ENCODE measurements at regions not wholly inside any gene's neighbourhood (a gene's known extent, or its start where the extent isn't known, plus 50 kb on each side); places are given as distances from the start of the nearest gene placed in this dataset.
A peak's percentile ranks its signal among the peaks of the same experiment; 100 is the strongest.
"Not testable (repeated sequence)": the region's sequence is repeated elsewhere in the genome, so short reads cannot be mapped to it uniquely, and the experiment has no call there.

- WGBS: 82% methylated on average over 21 of the region's 21 CpGs
- H3K27me3 ChIP-seq (ENCODE audit: control insufficient read depth, insufficient read depth): no peaks in the 10 kb centered on the region
- intact Hi-C loops (cut with DNase I): no loop called here
- H3K27ac ChIP-seq (ENCODE audit: low read length): no peak overlapping the region
- ATAC-seq: no peak
- no peaks in the 10 kb centered on the region for H3K4me1 ChIP-seq (ENCODE audit: control insufficient read depth, insufficient read depth, low read length)
- DNase-seq: no peak
- no peak overlapping the region for H3K4me3 ChIP-seq (ENCODE audit: low read length)
- peaks cover 13% of the 10 kb centered on the region for H3K9me3 ChIP-seq (ENCODE audit: control insufficient read depth, low read length)
Observed at GRCh38 chr5:1720396-1721110, 79.1 kb downstream of the MRPL36 start.

DNA sequence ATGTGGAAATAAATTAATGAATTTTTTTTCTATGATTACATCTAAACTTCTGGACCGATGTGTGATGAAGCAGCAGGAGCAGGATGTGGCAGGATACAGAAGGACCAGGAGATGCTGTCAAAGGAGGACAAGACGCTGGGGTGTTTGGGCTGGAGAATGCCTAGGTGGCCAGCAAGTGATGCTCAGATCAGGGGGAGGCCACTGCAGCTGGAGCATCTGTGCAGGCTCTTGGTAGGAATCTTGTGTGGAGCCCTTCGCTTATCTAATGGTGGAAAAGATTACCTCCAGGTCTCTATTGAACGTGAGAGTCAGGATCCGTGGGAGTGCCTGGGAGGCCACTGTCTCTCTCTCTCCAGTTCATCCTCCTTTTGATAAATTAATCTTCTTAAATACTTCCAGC lies 79.8 kb downstream of the MRPL36 start:
- 75% methylated on average over 5 of the region's 5 CpGs for WGBS
- H3K9me3 ChIP-seq (ENCODE audit: control insufficient read depth, low read length): peaks cover 13% of the 10 kb centered on the region
- H3K27ac ChIP-seq (ENCODE audit: low read length): no peak overlapping the region
- DNase-seq (no peak), ATAC-seq (no peak)
- intact Hi-C loops (cut with DNase I): no loop called here
- H3K4me3 ChIP-seq (ENCODE audit: low read length): no peak overlapping the region
- H3K27me3 ChIP-seq (ENCODE audit: control insufficient read depth, insufficient read depth): no peaks in the 10 kb centered on the region
- no peaks in the 10 kb centered on the region for H3K4me1 ChIP-seq (ENCODE audit: control insufficient read depth, insufficient read depth, low read length)

GRCh38 chr5:1718669-1719068 lies 81.0 kb downstream of the MRPL36 start:
- WGBS: 72% methylated on average over 3 of the region's 3 CpGs

GRCh38 chr5:1710091-1710490 lies 89.5 kb downstream of the MRPL36 start:
- WGBS: 11% methylated on average over 18 of the region's 21 CpGs

More at GRCh38 chr5:1718669-1719068, 81.0 kb downstream of the MRPL36 start:
- Histone ChIP-seq H3K4me3 (ENCODE audit: low read length) (no peak overlapping the region), H3K27ac (ENCODE audit: low read length) (no peak overlapping the region), H3K27me3 (ENCODE audit: control insufficient read depth, insufficient read depth) (no peaks in the 10 kb centered on the region), H3K4me1 (ENCODE audit: control insufficient read depth, insufficient read depth, low read length) (no peaks in the 10 kb centered on the region), H3K9me3 (ENCODE audit: control insufficient read depth, low read length) (peaks cover 13% of the 10 kb centered on the region)
- intact Hi-C loops (cut with DNase I): no loop called here
- DNase-seq (no peak), ATAC-seq (no peak)

GRCh38 chr5:1709171-1709803 lies 90.3 kb downstream of the MRPL36 start:
- Histone ChIP-seq H3K27ac (ENCODE audit: low read length) (no peak overlapping the region), H3K27me3 (ENCODE audit: control insufficient read depth, insufficient read depth) (no peaks in the 10 kb centered on the region), H3K4me1 (ENCODE audit: control insufficient read depth, insufficient read depth, low read length) (no peaks in the 10 kb centered on the region), H3K9me3 (ENCODE audit: control insufficient read depth, low read length) (no peaks in the 10 kb centered on the region), H3K4me3 (ENCODE audit: low read length) (no peak overlapping the region)
- DNase-seq: no peak
- WGBS: 37% methylated on average over 16 of the region's 16 CpGs
- ATAC-seq: no peak
- intact Hi-C loops (cut with DNase I): no loop called here

More at GRCh38 chr5:1710091-1710490, 89.5 kb downstream of the MRPL36 start:
- intact Hi-C loops (cut with DNase I); H3K9me3 ChIP-seq (ENCODE audit: control insufficient read depth, low read length); H3K27me3 ChIP-seq (ENCODE audit: control insufficient read depth, insufficient read depth); H3K4me3 ChIP-seq (ENCODE audit: low read length); DNase-seq; H3K27ac ChIP-seq (ENCODE audit: low read length); ATAC-seq; H3K4me1 ChIP-seq (ENCODE audit: control insufficient read depth, insufficient read depth, low read length): not testable (repeated sequence)

- intact Hi-C loops (cut with DNase I): no loop called here
- Histone ChIP-seq H3K4me3 (ENCODE audit: low read length) (no peak overlapping the region), H3K4me1 (ENCODE audit: control insufficient read depth, insufficient read depth, low read length) (no peaks in the 10 kb centered on the region), H3K27ac (ENCODE audit: low read length) (no peak overlapping the region), H3K27me3 (ENCODE audit: control insufficient read depth, insufficient read depth) (no peaks in the 10 kb centered on the region), H3K9me3 (ENCODE audit: control insufficient read depth, low read length) (no peaks in the 10 kb centered on the region)
- ATAC-seq (no peak), DNase-seq (peak in 1 of 3 donors; percentile 23)
- 48% methylated on average over 7 of the region's 7 CpGs for WGBS
Observed at GRCh38 chr5:1708592-1709141, 91.0 kb downstream of the MRPL36 start.

DNA sequence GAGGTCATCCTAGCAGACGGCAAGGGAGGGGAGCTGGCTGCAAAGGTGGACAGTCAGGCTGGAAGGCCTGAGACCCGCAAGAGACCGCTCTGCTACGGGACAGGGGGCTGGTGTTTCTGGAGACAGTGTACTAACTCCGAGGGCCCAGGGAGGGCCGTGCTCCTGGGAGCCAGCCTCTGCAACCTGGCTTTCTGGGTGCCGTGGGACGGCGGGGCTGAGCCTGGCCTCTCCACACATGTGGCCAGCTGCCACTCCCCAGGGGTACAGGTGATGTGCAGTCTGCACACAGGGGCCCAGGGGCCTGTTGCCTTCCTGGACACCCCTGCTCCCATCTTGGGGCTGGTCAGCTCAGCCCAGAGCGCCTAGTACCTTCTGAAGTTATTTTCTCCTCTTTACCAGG lies 92.2 kb downstream of the MRPL36 start:
- Histone ChIP-seq H3K4me3 (ENCODE audit: low read length) (no peak overlapping the region), H3K4me1 (ENCODE audit: control insufficient read depth, insufficient read depth, low read length) (no peaks in the 10 kb centered on the region), H3K27me3 (ENCODE audit: control insufficient read depth, insufficient read depth) (no peaks in the 10 kb centered on the region), H3K27ac (ENCODE audit: low read length) (no peak overlapping the region), H3K9me3 (ENCODE audit: control insufficient read depth, low read length) (no peaks in the 10 kb centered on the region)
- ATAC-seq (no peak), DNase-seq (no peak)
- 83% methylated on average over 10 of the region's 10 CpGs for WGBS
- intact Hi-C loops (cut with DNase I): no loop called here

DNA sequence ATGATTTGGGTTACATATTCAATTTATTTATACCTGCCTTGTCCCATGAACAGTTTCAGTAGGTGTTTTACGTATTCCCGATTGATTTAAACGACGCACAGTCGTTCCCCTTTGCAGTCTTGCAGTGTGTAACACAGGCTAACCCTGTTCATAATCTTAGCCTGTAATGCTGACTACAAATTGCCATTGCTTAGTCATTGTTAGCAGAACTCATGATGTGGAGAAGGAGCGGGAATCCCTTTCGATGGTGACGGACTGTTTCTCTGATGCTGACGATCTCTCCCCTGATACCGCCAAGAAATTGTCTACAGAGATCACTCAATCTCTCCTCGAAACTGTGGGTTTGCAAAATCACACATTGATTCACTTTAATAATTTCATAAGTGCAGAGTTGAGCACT lies 93.2 kb downstream of the MRPL36 start:
- H3K9me3 ChIP-seq (ENCODE audit: control insufficient read depth, low read length): no peaks in the 10 kb centered on the region
- no peaks in the 10 kb centered on the region for H3K27me3 ChIP-seq (ENCODE audit: control insufficient read depth, insufficient read depth)
- intact Hi-C loops (cut with DNase I): no loop called here
- no peaks in the 10 kb centered on the region for H3K4me1 ChIP-seq (ENCODE audit: control insufficient read depth, insufficient read depth, low read length)
- 88% methylated on average over 11 of the region's 11 CpGs for WGBS
- H3K4me3 ChIP-seq (ENCODE audit: low read length): no peak overlapping the region
- DNase-seq: no peak
- no peak for ATAC-seq
- no peak overlapping the region for H3K27ac ChIP-seq (ENCODE audit: low read length)

DNA sequence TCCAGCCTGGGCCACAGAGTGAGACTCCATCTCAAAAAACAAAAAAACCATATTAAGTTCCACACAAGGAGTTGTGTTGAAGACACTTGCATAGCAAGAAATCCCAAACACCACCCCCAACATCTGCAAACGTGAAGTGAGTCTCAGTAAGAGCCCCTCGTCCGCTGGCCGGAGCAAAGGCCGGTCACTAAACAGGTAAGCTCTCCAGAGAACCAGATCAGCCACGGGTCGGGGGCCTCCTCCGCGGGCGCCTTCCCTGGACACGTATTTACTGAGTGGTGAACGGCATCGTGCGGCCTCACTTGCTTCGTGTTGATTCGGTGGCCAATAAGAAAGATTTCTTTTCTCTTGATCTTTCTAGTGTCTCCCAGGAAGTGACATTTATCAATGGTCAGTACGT lies 93.6 kb downstream of the MRPL36 start:
- intact Hi-C loops (cut with DNase I): no loop called here
- WGBS: 89% methylated on average over 17 of the region's 17 CpGs
- Histone ChIP-seq H3K4me3 (ENCODE audit: low read length) (no peak overlapping the region), H3K27me3 (ENCODE audit: control insufficient read depth, insufficient read depth) (no peaks in the 10 kb centered on the region), H3K27ac (ENCODE audit: low read length) (no peak overlapping the region), H3K9me3 (ENCODE audit: control insufficient read depth, low read length) (no peaks in the 10 kb centered on the region), H3K4me1 (ENCODE audit: control insufficient read depth, insufficient read depth, low read length) (no peaks in the 10 kb centered on the region)
- ATAC-seq: no peak
- no peak for DNase-seq

GRCh38 chr5:1704676-1705075 lies 95.0 kb downstream of the MRPL36 start:
- ATAC-seq (no peak), DNase-seq (no peak)
- Histone ChIP-seq H3K27ac (ENCODE audit: low read length) (no peak overlapping the region), H3K27me3 (ENCODE audit: control insufficient read depth, insufficient read depth) (no peaks in the 10 kb centered on the region), H3K9me3 (ENCODE audit: control insufficient read depth, low read length) (no peaks in the 10 kb centered on the region), H3K4me1 (ENCODE audit: control insufficient read depth, insufficient read depth, low read length) (no peaks in the 10 kb centered on the region), H3K4me3 (ENCODE audit: low read length) (no peak overlapping the region)
- WGBS: 68% methylated on average over 7 of the region's 7 CpGs
- intact Hi-C loops (cut with DNase I): no loop called here

DNA sequence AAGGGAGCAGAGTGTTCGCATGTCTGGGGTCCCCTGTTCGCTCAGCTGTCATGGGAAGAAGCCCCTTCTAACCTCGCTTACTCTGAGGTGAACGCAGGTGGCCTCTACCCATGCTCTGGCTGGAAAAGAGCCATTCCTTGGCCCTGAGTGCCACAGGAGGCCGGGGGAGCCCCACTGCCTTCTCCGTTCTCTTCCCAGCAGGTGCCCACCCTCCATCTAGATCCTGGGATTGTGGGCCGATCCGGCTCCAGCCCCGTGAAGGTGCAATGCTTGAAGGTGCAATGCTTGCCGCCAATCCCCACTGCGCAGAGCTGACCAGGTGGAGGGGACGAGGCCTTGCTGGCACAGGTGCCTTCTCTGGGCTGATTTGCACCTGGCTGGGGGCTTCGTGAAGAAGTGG lies 95.4 kb downstream of the MRPL36 start:
- Histone ChIP-seq H3K9me3 (ENCODE audit: control insufficient read depth, low read length) (no peaks in the 10 kb centered on the region), H3K4me3 (ENCODE audit: low read length) (no peak overlapping the region), H3K27me3 (ENCODE audit: control insufficient read depth, insufficient read depth) (no peaks in the 10 kb centered on the region), H3K4me1 (ENCODE audit: control insufficient read depth, insufficient read depth, low read length) (no peaks in the 10 kb centered on the region), H3K27ac (ENCODE audit: low read length) (no peak overlapping the region)
- DNase-seq: peak in 1 of 3 donors; percentile 49
- no peak for ATAC-seq
- intact Hi-C loops (cut with DNase I): no loop called here
- 87% methylated on average over 13 of the region's 13 CpGs for WGBS
